ENCODE measurements at regions not wholly inside any gene's neighbourhood (a gene's known extent, or its start where the extent isn't known, plus 50 kb on each side); places are given as distances from the start of the nearest gene placed in this dataset.

- no peak for DNase-seq (ENCODE audit: low read depth)
These were observed 55.5 kb downstream of the MID1IP1 start for GRCh38 chrX:38856670-38857265.

GRCh38 chrX:38857736-38858523 lies 56.7 kb downstream of the MID1IP1 start:
- DNase-seq (ENCODE audit: low read depth) = no peak

GRCh38 chrX:38859602-38860001 lies 58.3 kb downstream of the MID1IP1 start:
- DNase-seq (ENCODE audit: low read depth) = no peak

GRCh38 chrX:38860106-38861013 lies 59.1 kb downstream of the MID1IP1 start:
- DNase-seq (ENCODE audit: low read depth) = no peak

- no peak for DNase-seq (ENCODE audit: low read depth)
These were observed 60.2 kb downstream of the MID1IP1 start for GRCh38 chrX:38861489-38861888.

- no peak for DNase-seq (ENCODE audit: low read depth)
These were observed 60.8 kb downstream of the MID1IP1 start for GRCh38 chrX:38862100-38862499.

GRCh38 chrX:38864165-38864564 lies 62.9 kb downstream of the MID1IP1 start:
- no peak for DNase-seq (ENCODE audit: low read depth)

- no peak for DNase-seq (ENCODE audit: low read depth)
These were observed 67.1 kb downstream of the MID1IP1 start for GRCh38 chrX:38868321-38868720.

GRCh38 chrX:38868941-38869401 lies 67.7 kb downstream of the MID1IP1 start:
- DNase-seq (ENCODE audit: low read depth) = no peak

GRCh38 chrX:38870361-38870895 lies 69.2 kb downstream of the MID1IP1 start:
- DNase-seq (ENCODE audit: low read depth) = no peak

GRCh38 chrX:38871129-38872029 lies 70.1 kb downstream of the MID1IP1 start:
- DNase-seq (ENCODE audit: low read depth) = no peak

- DNase-seq (ENCODE audit: low read depth) = no peak
These were observed 76.1 kb downstream of the MID1IP1 start for GRCh38 chrX:38877366-38877765.

- no peak for DNase-seq (ENCODE audit: low read depth)
These were observed 77.5 kb downstream of the MID1IP1 start for GRCh38 chrX:38878641-38879340.

- DNase-seq (ENCODE audit: low read depth) = no peak
These were observed 78.5 kb downstream of the MID1IP1 start for GRCh38 chrX:38879631-38880220.

- no peak for DNase-seq (ENCODE audit: low read depth)
These were observed 79.1 kb downstream of the MID1IP1 start for GRCh38 chrX:38880296-38880854.

- DNase-seq (ENCODE audit: low read depth) = no peak
These were observed 79.8 kb downstream of the MID1IP1 start for GRCh38 chrX:38881066-38881465.

- no peak for DNase-seq (ENCODE audit: low read depth)
These were observed 80.5 kb downstream of the MID1IP1 start for GRCh38 chrX:38881727-38882126.

- DNase-seq (ENCODE audit: low read depth) = no peak
These were observed 81.8 kb downstream of the MID1IP1 start for GRCh38 chrX:38882894-38883626.

- DNase-seq (ENCODE audit: low read depth) = no peak
These were observed 84.9 kb downstream of the MID1IP1 start for GRCh38 chrX:38886112-38886511.

All from activated gamma-delta T cell treated with anti-CD3 and anti-CD28 coated beads, Interleukin-2, amount 50 U/mL, for 16 hours (primary cell).